ENCODE measurements at regions not wholly inside any gene's neighbourhood (a gene's known extent, or its start where the extent isn't known, plus 50 kb on each side); places are given as distances from the start of the nearest gene placed in this dataset.

DNA sequence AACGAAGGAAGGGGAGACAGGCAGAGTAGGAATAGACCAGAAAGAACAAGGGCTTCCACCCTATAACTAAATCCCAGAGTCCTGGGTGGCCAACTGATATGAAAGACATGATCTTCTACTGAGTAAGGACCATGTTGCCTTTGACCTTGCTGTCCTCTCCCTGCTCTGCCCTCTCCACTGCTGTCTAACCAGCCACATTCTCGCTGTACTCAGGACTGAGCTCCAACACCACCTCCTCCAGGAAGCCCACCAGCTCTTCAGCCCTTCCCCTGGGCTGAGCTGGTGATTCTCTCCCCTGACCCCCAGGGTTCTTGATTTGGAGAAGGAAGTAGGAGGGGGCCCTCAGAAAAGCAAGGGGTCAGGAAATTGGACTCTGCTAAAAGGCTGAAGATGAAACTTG lies 159.2 kb downstream of the DICER1 start:
- DNase-seq (ENCODE audit: low read depth in 4 of 4, low spot score in 3 of 4) = no peak

DNA sequence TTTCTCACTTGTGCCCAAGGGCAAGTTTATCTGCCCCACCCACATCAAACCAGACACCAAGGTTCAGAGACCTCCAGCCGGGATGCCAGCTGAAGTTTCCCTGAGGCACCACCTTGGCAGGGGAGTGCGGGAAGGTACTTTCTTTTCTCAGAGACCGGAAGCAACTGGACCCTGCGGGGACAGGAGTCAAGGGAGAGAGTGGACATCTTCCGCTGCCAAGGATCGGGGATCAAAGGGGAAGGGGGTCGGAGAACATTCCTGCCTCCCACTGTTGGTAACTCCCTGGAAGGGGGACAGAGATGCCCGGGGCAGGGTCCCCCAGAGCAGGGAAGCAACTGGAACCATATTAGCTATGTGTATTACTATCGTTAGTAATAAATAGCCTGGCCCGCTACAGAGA lies 161.8 kb downstream of the DICER1 start:
- no peak for DNase-seq (ENCODE audit: low read depth in 4 of 4, low spot score in 3 of 4)

DNA sequence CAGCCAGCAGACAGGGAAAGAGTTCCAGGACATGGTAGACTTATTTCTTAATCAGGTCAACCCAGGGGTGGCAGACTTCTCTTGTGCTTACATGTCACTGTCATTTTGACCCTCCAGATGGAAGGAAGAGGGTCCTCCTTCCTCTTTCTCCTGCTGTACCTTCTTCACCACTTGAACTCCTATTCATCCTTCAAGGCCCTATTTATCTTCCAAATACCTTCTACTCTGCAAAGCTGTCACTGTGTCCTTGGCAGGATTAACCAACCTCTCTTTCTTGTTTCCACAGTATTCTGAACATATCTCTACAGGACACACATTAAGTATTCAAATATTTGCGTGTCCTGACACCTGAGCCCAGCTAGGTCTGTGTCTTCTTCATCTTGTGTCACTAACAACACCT lies 163.1 kb downstream of the DICER1 start:
- DNase-seq (ENCODE audit: low read depth in 4 of 4, low spot score in 3 of 4) = no peak

DNA sequence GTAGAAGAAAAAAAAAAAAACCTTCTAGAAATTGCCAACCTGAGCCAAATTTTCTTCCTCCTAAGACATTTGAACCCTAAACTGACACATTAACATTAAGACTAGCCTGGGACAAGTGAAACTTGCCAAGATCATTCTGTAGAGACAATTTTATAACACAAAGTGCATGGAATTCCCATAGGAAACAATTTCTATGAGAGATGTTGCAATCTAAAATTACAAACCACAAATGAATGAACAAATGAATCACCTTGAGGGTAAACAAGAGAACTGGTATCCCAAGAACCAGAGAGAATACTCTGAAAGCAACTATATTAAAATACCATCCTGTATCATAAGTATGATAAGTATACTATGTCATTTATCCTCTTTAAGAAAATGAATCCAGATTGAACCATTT lies 165.3 kb downstream of the DICER1 start:
- DNase-seq (ENCODE audit: low read depth in 4 of 4, low spot score in 3 of 4) = no peak

DNA sequence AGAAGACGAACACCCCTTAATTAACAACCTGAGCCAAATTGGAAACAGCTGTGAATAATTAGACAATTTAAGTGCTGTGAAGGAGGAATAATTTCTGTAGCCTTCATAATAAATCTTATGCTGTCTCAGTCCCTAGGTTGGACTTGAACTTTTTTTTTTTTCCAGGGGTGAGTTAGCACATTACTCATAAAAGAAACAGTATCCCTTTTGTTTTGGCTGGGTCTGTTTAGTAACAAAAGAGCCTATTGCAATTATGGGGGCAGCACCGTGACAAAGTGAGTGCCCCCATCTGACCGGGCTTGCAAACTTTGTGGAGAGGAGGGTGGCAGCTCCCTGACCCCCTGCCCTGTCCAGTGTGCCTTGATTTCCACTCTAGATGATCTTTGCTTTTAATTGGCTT lies 167.4 kb downstream of the DICER1 start:
- DNase-seq (ENCODE audit: low read depth in 4 of 4, low spot score in 3 of 4) = no peak

DNA sequence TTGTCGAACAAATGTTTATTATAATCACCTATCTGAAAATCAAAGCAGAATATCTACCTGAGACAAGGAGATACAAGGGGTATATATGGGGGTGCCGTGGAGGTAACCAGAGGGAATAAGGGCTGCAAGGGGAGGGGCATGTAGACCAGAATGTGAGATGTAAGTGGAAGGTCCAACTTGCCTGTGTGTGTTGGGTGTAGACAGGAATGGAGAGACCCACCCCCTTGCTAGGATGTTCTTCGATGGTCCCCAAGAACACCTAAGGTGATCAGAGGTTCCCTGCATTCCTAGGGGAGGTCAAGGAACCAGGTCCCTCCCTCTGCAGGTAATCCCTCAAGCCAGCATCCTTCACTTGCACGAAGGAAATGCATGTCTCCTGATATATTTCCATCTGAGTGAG lies 167.9 kb downstream of the DICER1 start:
- no peak for DNase-seq (ENCODE audit: low read depth in 4 of 4, low spot score in 3 of 4)

DNA sequence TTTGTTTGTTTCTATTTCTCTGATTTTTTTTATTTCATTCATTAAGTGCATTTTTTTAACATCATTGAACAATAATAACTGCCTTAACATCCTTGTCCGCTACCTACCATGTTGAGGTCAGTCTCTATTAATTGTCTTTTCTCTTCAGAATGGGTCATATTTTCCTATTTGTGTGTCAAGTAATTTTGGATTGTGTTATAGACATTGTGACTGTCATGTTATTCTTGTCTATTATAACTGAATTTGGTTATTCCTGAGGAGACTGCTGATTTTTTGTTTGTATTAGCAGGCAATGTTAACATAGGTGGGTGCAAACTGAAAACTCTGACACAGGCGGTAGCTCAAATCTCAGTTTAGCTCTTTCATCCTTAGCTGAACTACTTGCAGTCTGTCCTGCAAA lies 169.9 kb downstream of the DICER1 start:
- no peak for DNase-seq (ENCODE audit: low read depth in 4 of 4, low spot score in 3 of 4)

DNA sequence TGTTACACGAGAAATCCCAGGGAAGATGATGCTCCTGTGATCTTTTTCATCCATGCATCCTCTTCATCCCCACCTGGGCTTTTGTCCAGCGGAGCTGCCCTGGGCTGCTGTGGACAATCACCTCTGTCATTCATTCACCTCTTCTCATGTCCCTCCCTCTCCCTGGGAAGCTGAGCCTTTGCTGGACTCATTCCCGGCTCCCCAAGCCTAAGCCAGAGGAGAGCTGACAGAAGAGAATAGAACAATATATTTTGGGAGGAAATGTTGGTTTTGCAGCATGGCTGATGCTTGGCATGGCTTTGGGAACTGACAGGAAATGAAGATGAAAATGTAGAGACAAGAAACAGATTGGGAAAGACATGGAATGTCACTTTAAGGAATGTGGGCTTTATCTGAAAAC lies 177.4 kb downstream of the DICER1 start:
- DNase-seq (ENCODE audit: low read depth in 4 of 4, low spot score in 3 of 4) = no peak

DNA sequence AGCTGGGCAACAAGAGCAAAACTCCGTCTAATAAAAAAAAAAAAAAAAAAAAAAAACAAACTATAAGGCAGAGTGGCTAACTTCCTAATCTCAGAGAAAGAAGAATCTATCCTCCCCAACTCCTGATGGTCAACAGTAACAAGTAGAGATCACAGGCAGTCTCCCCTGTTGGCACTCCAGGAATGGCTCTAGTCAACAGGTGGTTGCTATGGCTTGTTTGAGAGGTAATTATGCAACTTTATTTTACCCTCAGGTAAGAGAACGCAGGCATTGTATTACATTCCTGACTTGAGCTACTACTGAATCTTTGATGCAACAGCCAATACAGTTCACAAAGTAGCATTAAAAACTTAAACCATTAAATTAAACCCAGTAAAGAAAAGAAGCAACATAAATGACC lies 180.3 kb downstream of the DICER1 start:
- DNase-seq (ENCODE audit: low read depth in 4 of 4, low spot score in 3 of 4) = no peak

DNA sequence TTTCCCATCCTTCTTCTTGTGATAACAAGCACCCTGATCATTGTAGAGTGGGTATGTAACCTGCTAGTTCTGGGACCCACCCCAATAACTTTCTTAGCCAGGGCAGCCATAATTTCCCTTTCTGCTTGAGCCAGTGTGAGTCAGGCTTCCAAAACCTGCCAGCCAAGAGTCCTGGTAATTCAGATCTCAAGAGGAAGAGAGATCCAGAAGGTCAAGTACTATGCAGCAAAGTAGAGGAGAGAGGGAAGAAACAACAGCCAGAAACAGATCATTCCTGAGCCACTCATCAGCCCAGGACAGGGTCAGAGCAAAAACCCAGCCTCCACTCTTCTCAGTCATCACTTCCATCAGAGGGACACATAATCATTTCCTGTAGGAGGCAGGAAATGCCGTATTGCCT lies 182.0 kb downstream of the DICER1 start:
- DNase-seq (ENCODE audit: low read depth in 4 of 4, low spot score in 3 of 4) = no peak

DNA sequence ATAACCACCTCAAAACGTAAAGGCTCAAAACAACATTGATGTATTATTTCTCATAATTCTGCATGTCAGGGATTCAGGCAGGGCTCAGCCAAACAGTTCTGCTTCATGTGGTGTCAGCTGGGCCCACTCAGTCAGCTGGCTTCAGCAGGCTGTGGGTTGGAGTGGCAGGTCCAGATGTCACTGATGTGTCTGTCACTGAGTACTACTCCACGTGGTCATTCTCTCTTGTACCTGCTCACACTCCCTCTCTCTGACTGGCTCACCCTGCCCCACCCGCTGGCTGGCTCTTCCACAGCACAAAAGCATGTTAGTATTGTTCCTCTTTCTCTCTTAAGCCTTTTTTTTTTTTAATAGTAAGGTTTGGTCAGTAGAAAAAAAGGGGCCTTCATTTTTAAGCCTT lies 182.4 kb downstream of the DICER1 start:
- DNase-seq (ENCODE audit: low read depth in 4 of 4, low spot score in 3 of 4) = no peak

DNA sequence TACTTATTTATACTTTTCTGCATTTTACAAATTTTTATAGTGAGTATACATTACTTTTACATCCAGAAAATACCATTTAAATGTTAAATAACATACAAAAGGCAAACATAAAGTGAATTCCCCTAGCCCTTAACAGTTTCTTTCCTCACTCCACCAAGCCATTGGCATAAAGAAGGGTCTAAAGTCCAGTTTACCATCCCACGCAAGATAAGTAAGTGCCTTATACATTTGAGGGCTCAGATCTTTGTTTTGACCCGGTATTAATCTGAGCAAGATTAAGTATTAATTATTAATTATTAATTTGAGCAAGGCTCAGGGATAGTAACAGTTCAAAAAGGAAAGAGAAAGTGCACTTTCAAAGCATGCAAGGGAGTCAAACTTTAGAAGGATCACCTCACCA lies 182.9 kb downstream of the DICER1 start:
- DNase-seq (ENCODE audit: low read depth in 4 of 4, low spot score in 3 of 4) = no peak

DNA sequence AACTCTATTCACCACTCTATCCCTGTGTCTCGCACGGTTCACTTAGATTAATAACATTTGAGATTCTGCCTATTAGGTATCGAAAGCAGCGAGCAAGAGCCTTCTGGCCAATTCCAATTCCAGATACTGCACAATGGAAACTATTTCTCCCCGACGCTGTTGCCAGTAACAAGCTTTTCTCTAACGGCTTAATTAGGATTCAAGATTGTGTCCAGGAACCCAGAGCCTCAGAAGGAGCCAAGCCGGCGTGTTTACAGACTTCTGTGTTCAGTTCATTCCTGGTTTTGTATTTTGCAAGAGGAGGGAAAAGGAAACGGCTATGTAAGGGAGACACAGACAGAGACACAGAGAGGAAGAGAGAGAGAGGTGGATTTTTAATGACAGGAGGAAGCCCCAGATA lies 185.6 kb downstream of the DICER1 start:
- no peak for DNase-seq (ENCODE audit: low read depth in 4 of 4, low spot score in 3 of 4)

DNA sequence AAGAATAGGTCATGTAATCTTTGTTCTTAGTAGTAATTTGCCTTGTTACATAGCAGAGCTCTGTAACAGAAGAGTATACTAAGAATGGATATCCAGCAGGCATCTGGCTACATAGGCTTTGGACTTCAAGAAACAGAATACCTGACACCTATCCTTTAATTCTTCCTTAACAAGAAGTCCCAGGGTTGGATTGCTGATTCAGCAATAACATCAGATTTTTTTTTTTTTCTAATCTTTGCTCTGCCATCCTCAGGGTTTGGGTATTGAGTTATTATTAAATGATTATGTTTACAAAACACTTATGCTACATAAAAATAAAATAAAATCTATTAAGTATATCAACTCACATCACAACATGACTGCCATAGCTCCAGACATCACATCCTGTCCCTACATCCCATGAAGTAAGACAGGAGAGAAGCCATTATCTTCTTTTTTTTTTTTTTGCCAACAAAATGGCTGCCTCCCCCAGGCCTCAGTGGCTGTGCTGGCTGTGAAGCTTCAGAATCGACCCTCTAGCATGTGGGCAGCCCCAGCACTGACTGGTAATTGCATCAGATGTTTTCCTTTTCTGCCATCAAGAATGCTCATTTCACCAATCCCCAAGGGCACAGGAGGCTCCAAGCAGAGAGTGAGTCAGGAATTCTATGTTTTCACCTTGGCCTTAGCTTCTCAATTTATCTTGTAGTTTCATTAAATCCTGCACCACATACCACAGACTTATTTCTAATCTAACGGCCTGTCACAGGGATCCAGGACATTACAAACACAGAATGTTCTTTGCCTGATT lies 186.2 kb downstream of the DICER1 start:
- no peak for DNase-seq (ENCODE audit: low read depth in 4 of 4, low spot score in 3 of 4)

DNA sequence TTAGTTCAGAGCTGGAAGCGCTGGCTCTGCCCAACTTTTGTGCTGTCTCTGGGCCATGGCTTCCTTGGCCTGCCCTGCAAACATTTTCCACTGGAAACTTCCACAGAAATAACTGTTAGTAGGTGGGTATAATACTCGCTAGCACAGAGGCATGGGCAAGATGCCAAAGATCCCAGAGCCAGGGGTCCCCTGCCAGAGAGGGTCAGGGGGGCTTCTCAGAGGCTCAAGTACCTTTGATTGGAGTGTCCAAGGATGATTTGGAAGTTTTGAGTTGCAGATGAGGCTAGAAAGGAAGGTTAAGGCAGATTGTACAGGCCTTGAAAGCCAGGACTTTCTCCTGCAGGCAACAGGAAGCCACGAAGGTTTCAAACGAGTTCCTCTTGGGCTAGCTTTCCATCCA lies 187.6 kb downstream of the DICER1 start:
- DNase-seq (ENCODE audit: low read depth in 4 of 4, low spot score in 3 of 4) = no peak

DNA sequence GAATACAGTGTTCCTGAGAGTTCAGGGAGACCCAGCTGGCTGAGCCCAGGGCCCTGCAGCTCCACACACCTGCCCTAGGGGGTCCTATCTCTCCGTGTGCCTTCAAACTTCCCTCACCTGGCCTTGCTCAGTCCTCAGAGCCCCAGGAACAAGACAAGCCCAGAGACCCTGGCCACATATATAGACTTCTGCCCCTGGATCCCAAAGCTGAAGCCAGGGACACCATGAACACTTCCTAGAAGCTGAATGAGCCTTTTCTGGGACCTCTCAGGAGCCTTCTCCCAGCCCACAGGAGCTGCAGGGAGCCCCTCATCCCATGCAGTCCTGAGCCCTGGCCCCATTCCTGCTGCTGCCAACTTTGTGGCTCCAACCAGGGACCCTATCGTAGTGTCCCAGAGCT lies 190.5 kb downstream of the DICER1 start:
- no peak for DNase-seq (ENCODE audit: low read depth in 4 of 4, low spot score in 3 of 4)

DNA sequence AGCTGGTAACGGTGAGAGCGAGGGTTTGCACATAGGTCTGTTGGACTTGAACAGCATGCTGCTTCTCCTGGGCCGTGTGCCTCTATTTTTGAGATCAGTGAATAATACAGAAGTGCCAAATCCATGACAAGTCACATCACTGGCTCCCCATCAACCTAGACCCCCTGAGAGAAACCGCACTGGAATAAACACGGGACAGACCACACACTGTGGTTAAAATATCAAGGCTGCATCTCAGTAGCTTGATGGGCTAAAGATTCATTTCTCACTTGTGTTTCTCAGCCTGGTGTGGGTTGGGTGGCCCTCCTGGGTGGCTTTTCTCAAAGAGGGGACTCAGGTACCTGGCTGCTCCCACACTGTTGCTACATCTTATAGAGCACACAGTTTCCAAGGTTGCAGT lies 191.0 kb downstream of the DICER1 start:
- DNase-seq (ENCODE audit: low read depth in 4 of 4, low spot score in 3 of 4) = no peak

DNA sequence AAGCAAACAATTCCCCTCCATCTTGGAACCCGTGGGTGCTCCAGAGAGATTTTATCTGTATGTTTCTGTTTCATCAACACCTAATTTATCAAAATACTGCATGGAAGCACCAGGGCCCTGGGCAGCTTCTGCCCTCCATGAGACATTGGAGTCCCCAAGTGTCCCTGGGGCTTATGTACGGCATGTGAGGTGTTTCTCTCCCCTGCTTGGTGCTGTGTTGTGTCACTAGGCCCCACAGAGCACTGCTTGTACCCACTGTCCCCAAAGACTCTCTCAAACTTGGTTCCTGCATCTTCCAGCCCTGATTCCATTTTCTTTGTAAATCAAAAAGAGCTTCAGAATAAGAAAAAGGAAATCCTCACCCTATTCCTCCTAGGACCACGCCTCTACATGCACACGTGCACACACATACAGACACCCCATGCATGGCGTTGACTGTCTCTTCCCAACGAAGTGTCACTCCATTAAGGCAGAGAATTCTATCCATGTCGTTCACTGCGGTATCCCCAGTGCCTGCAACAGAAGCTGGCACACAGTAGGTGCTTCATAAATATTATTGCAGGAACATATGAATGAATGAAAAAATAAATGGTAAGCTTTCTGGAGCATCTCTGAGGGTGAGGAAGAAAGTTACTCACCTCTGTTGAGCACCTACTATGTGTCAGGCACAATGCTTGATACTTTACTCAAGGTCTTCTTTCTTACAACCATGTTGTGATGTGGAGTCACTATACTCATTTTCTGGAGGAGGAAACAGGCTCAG lies 191.6 kb downstream of the DICER1 start:
- DNase-seq (ENCODE audit: low read depth in 4 of 4, low spot score in 3 of 4) = no peak

DNA sequence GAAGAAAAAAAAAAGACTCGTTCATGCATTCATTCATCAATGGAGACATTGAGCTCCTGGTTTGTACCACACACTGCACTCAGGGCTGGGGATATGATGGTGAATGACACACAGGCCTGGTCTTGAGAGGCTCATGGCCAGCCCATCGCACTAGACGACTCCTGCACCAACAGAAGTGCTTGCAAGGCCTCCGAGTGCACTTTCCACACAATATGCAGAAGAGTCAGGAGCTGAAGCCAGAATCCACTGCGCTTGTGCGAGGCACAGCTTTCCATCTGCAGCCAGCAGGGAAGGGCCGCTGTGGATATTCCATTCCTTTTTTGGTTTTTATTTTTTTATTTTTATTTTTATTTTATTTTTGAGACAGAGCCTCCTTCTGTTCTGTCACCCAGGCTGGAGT lies 192.4 kb downstream of the DICER1 start:
- no peak for DNase-seq (ENCODE audit: low read depth in 4 of 4, low spot score in 3 of 4)

DNA sequence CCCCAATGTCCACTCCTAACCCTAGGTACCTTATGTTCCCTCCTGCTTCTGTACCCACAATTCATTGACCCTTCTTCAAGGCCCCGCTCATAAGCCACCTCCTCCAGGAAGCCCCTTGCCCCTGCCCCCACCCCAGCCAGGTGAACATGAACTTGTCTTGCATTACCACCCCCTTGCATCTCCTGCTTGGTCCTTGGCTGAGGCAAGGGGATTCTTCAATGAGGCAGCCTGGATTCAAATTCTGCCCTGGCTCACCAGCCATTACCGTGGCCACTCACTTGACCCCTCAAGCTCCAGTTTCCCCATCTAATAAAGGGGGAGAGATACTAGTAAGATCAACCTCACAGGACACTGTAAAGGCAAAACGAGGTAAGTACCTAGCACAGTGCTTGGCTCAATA lies 193.1 kb downstream of the DICER1 start:
- DNase-seq (ENCODE audit: low read depth in 4 of 4, low spot score in 3 of 4) = no peak

DNA sequence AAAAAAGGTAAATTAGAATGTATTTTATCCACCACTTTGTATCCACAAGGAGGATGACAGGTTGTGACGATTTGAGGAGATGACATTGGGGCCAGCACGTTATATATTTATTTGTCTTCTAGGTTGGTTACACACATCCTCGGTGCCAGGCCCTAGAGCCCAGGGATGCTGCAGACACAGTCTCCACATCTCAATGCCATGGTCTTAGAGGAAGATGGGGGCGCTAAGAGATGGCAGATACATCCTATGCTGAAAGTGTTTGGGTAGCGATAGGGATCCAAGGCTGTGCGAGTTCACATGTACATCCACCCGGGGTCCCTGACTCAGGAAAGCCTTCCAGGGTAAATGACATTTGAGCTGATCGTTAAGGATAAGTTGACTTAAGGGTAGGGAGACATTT lies 193.1 kb upstream of the GSC start:
- DNase-seq (ENCODE audit: low read depth in 4 of 4, low spot score in 3 of 4) = no peak

DNA sequence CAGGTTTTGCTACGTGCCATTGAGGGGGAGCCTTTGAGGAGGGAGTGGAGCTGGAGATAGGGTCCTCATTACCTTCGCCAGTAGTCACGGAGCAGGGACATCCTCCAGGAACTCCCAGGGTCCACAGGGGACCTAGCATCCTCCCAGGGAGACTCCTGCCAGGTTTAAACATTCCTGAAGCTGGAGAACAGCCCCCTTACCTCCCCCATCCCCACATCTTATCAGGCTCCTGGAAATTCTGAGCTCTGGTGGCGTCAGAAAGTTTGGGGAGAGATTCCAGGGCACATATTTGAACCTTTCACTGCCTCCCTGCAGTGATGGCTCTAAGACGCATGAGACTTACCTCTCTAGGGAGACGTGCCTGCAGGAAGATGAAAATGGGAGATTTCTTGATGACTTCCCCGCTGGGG lies 192.3 kb upstream of the GSC start:
- DNase-seq (ENCODE audit: low read depth in 4 of 4, low spot score in 3 of 4) = no peak
